ENCODE measurements at regions not wholly inside any gene's neighbourhood (a gene's known extent, or its start where the extent isn't known, plus 50 kb on each side); places are given as distances from the start of the nearest gene placed in this dataset.

DNA sequence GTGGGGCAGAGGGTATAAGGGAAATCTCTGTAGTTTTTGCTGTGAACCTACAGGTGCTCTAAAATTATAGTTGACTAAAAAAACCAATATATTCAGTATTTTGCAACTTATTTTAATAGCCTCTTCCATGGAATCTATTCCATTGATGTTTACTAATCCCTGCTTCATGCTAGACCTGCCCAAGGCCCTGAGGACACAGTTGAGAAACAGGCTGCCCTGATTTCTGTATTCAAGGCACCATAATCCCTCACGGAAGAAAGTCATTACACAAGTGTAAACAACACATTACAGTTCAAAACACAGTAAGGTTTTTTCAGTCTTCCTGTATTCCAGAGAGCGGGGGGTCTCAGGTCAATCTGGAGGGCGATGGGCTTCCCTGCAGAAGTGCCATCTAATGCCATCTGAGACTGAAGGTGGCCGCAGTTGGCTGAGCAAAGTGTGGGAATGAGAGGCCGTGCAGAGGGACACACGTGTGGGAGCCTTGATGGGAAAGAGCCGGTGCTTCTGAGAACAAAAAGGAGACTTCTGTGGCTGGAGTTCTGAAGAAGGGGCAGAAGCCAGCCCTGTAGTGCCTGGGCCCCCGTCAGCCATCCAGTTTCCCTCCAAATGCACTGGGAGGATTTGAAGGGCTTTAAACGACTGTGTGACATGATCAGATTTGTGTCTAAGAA is 146.9 kb downstream of the PTPN20 start:
- no peak overlapping the region for H3K4me3 Mint-ChIP-seq
- no peak for DNase-seq
- H3K9me3 Mint-ChIP-seq = no peaks in the 10 kb centered on the region
- no peaks in the 10 kb centered on the region for H3K36me3 Mint-ChIP-seq (ENCODE audit: low read depth)
- peaks cover 24% of the 10 kb centered on the region for H3K4me1 Mint-ChIP-seq (ENCODE audit: low read depth)
- H3K27me3 Mint-ChIP-seq (ENCODE audit: insufficient read depth) = peaks cover 56% of the 10 kb centered on the region
- H3K27ac Mint-ChIP-seq = no peak overlapping the region
- TF ChIP-seq, protein P1, sequence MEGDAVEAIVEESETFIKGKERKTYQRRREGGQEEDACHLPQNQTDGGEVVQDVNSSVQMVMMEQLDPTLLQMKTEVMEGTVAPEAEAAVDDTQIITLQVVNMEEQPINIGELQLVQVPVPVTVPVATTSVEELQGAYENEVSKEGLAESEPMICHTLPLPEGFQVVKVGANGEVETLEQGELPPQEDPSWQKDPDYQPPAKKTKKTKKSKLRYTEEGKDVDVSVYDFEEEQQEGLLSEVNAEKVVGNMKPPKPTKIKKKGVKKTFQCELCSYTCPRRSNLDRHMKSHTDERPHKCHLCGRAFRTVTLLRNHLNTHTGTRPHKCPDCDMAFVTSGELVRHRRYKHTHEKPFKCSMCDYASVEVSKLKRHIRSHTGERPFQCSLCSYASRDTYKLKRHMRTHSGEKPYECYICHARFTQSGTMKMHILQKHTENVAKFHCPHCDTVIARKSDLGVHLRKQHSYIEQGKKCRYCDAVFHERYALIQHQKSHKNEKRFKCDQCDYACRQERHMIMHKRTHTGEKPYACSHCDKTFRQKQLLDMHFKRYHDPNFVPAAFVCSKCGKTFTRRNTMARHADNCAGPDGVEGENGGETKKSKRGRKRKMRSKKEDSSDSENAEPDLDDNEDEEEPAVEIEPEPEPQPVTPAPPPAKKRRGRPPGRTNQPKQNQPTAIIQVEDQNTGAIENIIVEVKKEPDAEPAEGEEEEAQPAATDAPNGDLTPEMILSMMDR (IDR thresholded peaks at IDR 0.05) = no peak

DNA sequence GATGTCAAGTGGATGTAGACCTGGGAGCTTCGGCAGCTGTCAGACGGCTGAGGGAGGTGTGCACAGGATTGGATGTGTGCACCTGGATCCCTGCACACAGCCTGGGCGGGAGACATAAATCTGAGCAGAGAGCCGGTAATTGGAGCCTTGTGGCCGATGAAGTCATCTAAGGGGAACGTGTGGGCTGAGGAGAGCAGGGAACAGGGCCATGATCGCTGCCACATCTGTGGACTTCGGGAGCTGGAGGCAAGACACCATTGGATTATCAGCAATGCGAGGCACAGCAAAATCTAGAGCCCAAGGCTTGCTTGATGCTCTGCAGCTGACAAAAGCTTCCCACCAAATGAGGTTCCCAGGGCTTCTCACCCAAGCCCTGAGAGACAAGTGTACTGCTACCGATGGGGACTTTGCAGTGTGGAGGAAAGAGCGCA is 147.7 kb downstream of the PTPN20 start:
- Mint-ChIP-seq H3K4me1 (ENCODE audit: low read depth) (peaks cover 25% of the 10 kb centered on the region), H3K27ac (no peak overlapping the region), H3K9me3 (no peaks in the 10 kb centered on the region), H3K4me3 (no peak overlapping the region), H3K36me3 (ENCODE audit: low read depth) (no peaks in the 10 kb centered on the region), H3K27me3 (ENCODE audit: insufficient read depth) (peaks cover 56% of the 10 kb centered on the region)
- peak; percentile 36 for DNase-seq
- TF ChIP-seq, protein P1 (IDR thresholded peaks at IDR 0.05) = no peak

DNA sequence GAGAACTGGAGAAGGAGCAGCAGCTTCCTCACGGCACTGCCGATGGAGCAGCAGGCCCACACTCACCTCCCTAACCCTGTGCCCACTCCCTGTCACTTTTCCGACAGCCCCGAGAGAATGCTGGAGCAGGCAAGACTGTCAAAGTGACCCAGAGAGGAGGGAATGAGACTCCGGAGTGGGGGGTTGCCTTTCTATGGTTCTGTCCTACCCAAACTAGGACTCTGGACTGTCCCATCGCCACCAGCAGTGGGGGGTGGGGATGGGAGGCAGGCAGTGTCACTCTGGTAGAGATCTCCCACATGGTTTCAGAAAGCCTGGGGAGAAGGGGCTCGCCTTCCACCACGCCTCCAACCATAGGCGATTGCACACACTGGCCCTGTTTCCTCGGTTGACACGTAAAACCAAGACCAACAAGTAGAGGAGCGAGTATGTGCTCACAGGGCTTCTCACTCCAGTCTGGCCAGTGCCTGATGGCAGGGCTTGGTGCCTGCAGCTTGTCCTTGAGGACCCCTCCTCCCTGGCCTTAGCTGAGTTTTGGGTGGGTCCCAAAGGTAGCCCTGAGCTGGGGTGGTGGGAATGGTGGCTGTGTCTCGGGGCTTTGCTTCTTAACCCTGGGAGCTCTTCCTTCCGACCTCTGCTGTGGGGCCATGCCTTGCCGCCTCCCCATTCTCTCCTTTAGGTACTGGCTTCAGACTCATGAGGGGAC is 148.5 kb downstream of the PTPN20 start:
- H3K9me3 Mint-ChIP-seq = no peaks in the 10 kb centered on the region
- no peak for DNase-seq
- peaks cover 25% of the 10 kb centered on the region for H3K4me1 Mint-ChIP-seq (ENCODE audit: low read depth)
- H3K4me3 Mint-ChIP-seq = no peak overlapping the region
- H3K36me3 Mint-ChIP-seq (ENCODE audit: low read depth) = no peaks in the 10 kb centered on the region
- peaks cover 56% of the 10 kb centered on the region for H3K27me3 Mint-ChIP-seq (ENCODE audit: insufficient read depth)
- TF ChIP-seq, protein P1 (IDR thresholded peaks at IDR 0.05) = no peak
- no peak overlapping the region for H3K27ac Mint-ChIP-seq

DNA sequence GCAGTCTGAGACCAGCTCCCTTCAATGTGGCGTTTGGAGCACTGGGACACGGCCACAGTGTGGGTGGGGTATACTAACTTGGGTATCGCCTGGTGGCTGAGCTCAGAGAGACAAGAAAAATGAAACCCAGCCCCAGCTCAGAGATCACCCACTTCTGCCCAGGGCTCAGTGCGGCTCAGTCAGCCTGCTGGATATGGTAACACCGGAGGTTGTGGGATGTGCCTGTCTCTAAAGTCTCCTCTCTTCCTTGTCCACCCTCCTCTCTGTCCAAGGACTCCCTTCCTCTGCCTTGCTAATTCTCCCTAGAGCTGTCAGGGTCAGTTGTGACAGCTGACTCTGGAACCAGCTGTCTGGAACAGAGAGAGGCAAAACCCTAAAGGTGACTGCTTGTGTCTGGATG is 149.1 kb downstream of the PTPN20 start:
- Mint-ChIP-seq H3K4me3 (no peak overlapping the region), H3K4me1 (ENCODE audit: low read depth) (peaks cover 25% of the 10 kb centered on the region), H3K27me3 (ENCODE audit: insufficient read depth) (peaks cover 54% of the 10 kb centered on the region), H3K36me3 (ENCODE audit: low read depth) (no peaks in the 10 kb centered on the region), H3K9me3 (no peaks in the 10 kb centered on the region), H3K27ac (no peak overlapping the region)
- TF ChIP-seq, protein P1 (IDR thresholded peaks at IDR 0.05) = no peak
- no peak for DNase-seq

DNA sequence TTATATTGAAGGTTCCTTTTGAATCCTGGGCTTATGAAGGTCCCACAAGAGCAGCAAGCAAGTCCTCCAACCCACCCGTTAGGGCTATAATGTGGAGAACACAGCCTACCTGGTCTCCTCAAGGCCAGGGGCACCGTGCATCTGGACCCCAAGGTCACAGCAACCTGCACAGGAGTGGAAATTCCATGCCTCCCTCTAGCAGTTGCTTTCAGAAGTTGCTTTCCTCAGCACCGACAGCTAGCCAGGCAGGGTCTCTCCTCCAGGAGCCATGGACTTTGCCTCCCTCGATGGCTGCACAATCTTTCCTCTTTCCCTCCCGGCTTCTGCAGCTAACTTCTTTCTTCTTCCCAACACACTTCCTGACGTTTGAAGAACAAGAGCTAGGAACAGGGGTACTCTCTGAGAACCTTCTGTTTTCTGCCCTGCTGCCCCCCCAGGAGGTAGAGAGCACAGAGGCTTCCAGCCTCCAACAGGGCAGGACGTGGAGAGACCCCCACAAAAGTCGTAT is 149.8 kb downstream of the PTPN20 start:
- Mint-ChIP-seq H3K36me3 (ENCODE audit: low read depth) (no peaks in the 10 kb centered on the region), H3K27ac (no peak overlapping the region), H3K27me3 (ENCODE audit: insufficient read depth) (peaks cover 55% of the 10 kb centered on the region), H3K4me1 (ENCODE audit: low read depth) (peaks cover 25% of the 10 kb centered on the region), H3K9me3 (no peaks in the 10 kb centered on the region), H3K4me3 (no peak overlapping the region)
- TF ChIP-seq, protein P1 (IDR thresholded peaks at IDR 0.05) = no peak
- DNase-seq = no peak
